ENCODE measurements at regions not wholly inside any gene's neighbourhood (a gene's known extent, or its start where the extent isn't known, plus 50 kb on each side); places are given as distances from the start of the nearest gene placed in this dataset.
A peak's percentile ranks its signal among the peaks of the same experiment; 100 is the strongest.
"Not testable (repeated sequence)": the region's sequence is repeated elsewhere in the genome, so short reads cannot be mapped to it uniquely, and the experiment has no call there.

DNA sequence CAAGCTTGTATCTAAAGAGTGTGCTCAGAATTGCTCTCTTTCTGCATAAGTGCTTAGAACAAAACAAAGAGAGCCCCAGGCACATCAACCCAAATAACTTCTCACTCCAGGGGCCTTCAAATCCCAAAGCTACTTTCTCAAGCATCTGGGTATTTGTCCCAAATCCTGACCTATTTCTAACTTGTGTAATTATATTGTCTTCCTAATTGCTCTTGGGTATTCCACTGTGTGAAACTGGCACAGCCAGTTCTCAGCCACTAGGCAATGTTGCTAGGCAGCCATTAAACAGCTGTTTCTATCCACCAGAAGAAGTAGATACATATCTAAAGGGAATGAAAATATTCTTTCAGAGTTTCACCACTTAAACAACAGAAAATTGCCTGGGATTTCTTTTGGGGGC lies 198.8 kb downstream of the PRELID2 start:
- Histone ChIP-seq H3K36me3 (no peaks in the 10 kb centered on the region), H3K27ac (no peak overlapping the region), H3K4me1 (ENCODE audit: low read depth) (no peaks in the 10 kb centered on the region), H3K9me3 (ENCODE audit: low read depth) (no peaks in the 10 kb centered on the region), H3K27me3 (no peaks in the 10 kb centered on the region), H3K4me3 (no peak overlapping the region)
- TF ChIP-seq, protein P1, sequence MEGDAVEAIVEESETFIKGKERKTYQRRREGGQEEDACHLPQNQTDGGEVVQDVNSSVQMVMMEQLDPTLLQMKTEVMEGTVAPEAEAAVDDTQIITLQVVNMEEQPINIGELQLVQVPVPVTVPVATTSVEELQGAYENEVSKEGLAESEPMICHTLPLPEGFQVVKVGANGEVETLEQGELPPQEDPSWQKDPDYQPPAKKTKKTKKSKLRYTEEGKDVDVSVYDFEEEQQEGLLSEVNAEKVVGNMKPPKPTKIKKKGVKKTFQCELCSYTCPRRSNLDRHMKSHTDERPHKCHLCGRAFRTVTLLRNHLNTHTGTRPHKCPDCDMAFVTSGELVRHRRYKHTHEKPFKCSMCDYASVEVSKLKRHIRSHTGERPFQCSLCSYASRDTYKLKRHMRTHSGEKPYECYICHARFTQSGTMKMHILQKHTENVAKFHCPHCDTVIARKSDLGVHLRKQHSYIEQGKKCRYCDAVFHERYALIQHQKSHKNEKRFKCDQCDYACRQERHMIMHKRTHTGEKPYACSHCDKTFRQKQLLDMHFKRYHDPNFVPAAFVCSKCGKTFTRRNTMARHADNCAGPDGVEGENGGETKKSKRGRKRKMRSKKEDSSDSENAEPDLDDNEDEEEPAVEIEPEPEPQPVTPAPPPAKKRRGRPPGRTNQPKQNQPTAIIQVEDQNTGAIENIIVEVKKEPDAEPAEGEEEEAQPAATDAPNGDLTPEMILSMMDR (IDR thresholded peaks at IDR 0.05; ENCODE audit: low read depth, low read length) = no peak
- DNase-seq (ENCODE audit: low read depth in 1 of 2, low spot score in 1 of 2) = no peak

DNA sequence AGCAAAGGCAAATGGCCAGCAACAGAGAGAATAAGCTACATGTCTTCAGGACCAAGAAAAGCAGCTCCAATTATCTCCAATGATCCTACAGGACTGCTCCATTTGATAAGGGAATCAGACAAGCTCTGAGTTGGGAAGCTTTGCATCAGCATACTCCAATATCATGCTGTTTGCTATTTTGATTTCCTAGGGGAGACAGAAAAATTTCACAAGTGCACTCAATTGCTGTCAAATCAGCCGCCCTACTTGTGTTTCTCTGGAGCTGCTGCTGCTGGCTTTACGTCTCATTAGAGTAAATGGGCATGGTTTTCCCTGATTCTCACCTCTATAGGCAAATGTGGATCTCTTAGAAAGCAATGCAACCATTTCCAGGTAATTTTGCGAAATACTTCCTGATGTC lies 201.7 kb downstream of the PRELID2 start:
- no peaks in the 10 kb centered on the region for H3K9me3 ChIP-seq (ENCODE audit: low read depth)
- peaks cover 11% of the 10 kb centered on the region for H3K4me1 ChIP-seq (ENCODE audit: low read depth)
- no peak for DNase-seq (ENCODE audit: low read depth in 1 of 2, low spot score in 1 of 2)
- TF ChIP-seq, protein P1 (IDR thresholded peaks at IDR 0.05; ENCODE audit: low read depth, low read length) = no peak
- H3K36me3 ChIP-seq = no peaks in the 10 kb centered on the region
- H3K27me3 ChIP-seq = no peaks in the 10 kb centered on the region
- no peak overlapping the region for H3K27ac ChIP-seq
- no peak overlapping the region for H3K4me3 ChIP-seq

DNA sequence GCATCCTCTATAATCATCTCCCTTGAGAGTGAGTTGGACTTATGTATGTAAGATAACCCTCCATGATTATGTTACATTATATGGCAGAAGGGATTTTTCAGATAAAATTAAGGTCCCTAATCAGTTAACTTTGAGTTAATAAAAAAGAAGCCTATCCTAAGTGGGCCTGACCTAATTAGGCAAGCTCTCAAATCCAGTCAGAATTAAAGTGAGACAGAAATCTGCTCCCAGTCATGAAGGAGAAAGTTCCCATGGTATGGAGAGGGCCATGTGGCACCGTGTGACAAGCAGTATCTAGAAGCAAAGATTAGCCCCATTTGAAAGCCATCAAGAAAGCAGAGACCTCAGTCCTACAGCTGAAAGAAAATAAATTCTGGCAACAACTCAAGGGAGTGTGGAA lies 202.4 kb downstream of the PRELID2 start:
- DNase-seq (ENCODE audit: low read depth in 1 of 2, low spot score in 1 of 2) = no peak
- H3K9me3 ChIP-seq (ENCODE audit: low read depth) = no peaks in the 10 kb centered on the region
- no peak overlapping the region for H3K27ac ChIP-seq
- peaks cover 11% of the 10 kb centered on the region for H3K4me1 ChIP-seq (ENCODE audit: low read depth)
- H3K4me3 ChIP-seq = no peak overlapping the region
- H3K27me3 ChIP-seq = no peaks in the 10 kb centered on the region
- TF ChIP-seq, protein P1 (IDR thresholded peaks at IDR 0.05; ENCODE audit: low read depth, low read length) = no peak
- H3K36me3 ChIP-seq = no peaks in the 10 kb centered on the region

DNA sequence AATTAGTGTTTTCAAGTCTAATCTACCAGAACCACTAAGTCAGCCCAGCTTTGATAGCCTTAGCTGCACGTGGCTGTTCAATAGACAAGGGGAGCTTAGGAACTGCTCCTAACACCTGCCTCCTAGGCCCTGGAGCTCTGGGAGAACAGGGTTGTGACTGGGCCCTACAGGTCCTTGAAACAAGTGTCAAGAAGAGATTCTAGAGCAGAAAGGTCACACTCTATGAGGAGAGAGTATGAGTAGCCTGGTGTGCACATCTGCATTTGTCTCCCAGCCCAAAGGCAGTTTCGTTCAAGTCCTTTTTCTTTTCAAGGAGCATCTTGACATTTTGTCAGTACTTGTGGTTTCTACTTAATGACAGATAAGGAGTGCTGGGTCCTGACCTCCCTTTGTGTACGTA lies 206.1 kb downstream of the PRELID2 start:
- Histone ChIP-seq H3K27me3 (no peaks in the 10 kb centered on the region), H3K36me3 (no peaks in the 10 kb centered on the region), H3K9me3 (ENCODE audit: low read depth) (peaks cover 1% of the 10 kb centered on the region), H3K4me1 (ENCODE audit: low read depth) (peaks cover 11% of the 10 kb centered on the region), H3K4me3 (no peak overlapping the region), H3K27ac (no peak overlapping the region)
- TF ChIP-seq, protein P1 (IDR thresholded peaks at IDR 0.05; ENCODE audit: low read depth, low read length) = no peak
- peak in 1 of 2 donors; percentile 16 for DNase-seq (ENCODE audit: low read depth in 1 of 2, low spot score in 1 of 2)

DNA sequence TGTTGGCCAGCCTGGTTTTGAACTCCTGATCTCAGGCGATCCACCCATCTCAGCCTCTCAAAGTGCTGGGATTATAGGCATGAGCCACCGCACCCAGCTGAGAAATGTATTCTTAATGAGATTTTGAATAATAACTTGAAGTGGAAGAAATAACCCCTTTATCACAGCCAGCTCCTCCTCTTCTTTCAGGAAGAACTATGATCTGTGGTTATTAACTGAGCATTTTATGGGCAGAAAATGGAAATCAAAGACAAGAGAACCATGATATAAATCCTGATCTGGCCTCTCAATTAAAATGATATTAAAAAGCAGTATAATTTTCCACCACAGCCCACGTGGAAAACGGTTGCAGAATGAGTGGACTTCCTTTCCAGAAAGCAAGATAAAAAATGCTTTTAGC lies 206.6 kb downstream of the PRELID2 start:
- H3K9me3 ChIP-seq (ENCODE audit: low read depth) = peaks cover 7% of the 10 kb centered on the region
- TF ChIP-seq, protein P1 (IDR thresholded peaks at IDR 0.05; ENCODE audit: low read depth, low read length) = no peak
- H3K27ac ChIP-seq = no peak overlapping the region
- H3K27me3 ChIP-seq = no peaks in the 10 kb centered on the region
- no peak overlapping the region for H3K4me3 ChIP-seq
- H3K36me3 ChIP-seq = no peaks in the 10 kb centered on the region
- H3K4me1 ChIP-seq (ENCODE audit: low read depth) = peaks cover 11% of the 10 kb centered on the region
- no peak for DNase-seq (ENCODE audit: low read depth in 1 of 2, low spot score in 1 of 2)

DNA sequence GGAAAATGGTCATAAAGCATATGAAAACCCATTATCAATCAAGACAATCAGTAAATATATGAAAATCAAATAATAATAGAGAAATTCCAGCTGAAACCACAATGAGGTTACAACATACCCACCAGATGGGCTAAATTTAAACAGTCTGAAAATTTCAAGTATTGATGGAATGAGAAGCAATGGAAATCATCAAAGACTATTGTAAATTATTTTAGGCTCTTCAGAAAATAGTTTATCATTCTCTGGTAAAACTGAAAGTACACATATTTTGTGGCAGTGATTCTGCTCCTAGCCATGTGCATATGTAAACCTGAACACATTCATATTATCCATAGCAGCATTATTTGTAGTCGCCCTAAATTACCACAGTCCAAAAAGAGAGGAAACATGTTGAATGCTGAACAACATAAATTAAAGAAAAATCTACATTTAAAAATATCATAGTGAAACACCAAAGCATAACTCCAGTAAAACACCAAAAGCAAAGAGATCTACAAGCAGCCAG lies 215.3 kb downstream of the PRELID2 start:
- no peaks in the 10 kb centered on the region for H3K36me3 ChIP-seq
- TF ChIP-seq, protein P1 (IDR thresholded peaks at IDR 0.05; ENCODE audit: low read depth, low read length) = no peak
- no peak for DNase-seq (ENCODE audit: low read depth in 1 of 2, low spot score in 1 of 2)
- H3K27ac ChIP-seq = no peak overlapping the region
- no peaks in the 10 kb centered on the region for H3K27me3 ChIP-seq
- H3K9me3 ChIP-seq (ENCODE audit: low read depth) = peaks cover 11% of the 10 kb centered on the region
- no peak overlapping the region for H3K4me3 ChIP-seq
- H3K4me1 ChIP-seq (ENCODE audit: low read depth) = no peaks in the 10 kb centered on the region

DNA sequence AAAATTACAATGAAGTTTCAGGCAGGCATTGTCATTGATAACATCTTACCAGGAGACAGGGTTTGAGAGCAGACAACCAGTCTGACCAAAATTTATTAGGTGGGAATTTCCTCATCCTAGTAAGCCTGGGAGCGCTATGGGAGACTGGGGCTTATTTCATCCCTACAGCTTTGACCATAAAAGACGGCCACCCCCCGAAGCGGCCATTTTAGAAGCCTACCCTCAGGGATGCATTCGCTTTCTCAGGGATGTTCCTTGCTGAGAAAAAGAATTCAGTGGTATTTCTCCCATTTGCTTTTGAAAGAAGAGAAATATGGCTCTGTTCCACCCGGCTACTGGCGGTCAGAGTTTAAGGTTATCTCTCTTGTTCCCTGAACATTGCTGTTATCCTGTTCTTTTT lies 218.4 kb downstream of the PRELID2 start:
- H3K27ac ChIP-seq; DNase-seq (ENCODE audit: low read depth in 1 of 2, low spot score in 1 of 2); H3K9me3 ChIP-seq (ENCODE audit: low read depth); H3K4me3 ChIP-seq; H3K4me1 ChIP-seq (ENCODE audit: low read depth); H3K27me3 ChIP-seq; H3K36me3 ChIP-seq: not testable (repeated sequence)

Measured in cardiac muscle cell (in vitro differentiated cells and primary cell).